Endothelial cell of umbilical vein (primary cell): ENCODE measurements at regions not wholly inside any gene's neighbourhood (a gene's known extent, or its start where the extent isn't known, plus 50 kb on each side); places are given as distances from the start of the nearest gene placed in this dataset.

Source experiments
- BruUV-seq: library from RNA; stranded (reverse); fragments of 400-500 nt; replicated peaks from 2 replicates; lab custom pipeline; 2021; lab: Mats Ljungman, UMichigan
- CTCF ChIA-PET: fragments of 300-600, 350-600 bp; sonication (Branson Sonifier 250); formaldehyde crosslinking; loops from one replicate; lab custom pipeline; 2021; ENCODE audit warnings: antibody characterized with exemption, inconsistent platforms; lab: Charles Lee
- POLR2A ChIA-PET: fragments of 300-600, 350-600 bp; sonication (Branson Sonifier 250); formaldehyde crosslinking; loops from one replicate; lab custom pipeline; 2021; ENCODE audit warnings: antibody characterized with exemption, inconsistent platforms; lab: Charles Lee
- DNase-seq: peaks from one replicate; pipeline ENCODE4 v3.0.0-alpha.2; 2011; ENCODE audit warnings: low read depth, low spot score
- FAIRE-seq: peaks from 2 replicates; lab custom pipeline; 2011; peaks lifted over from hg19 to GRCh38; lab: Jason Lieb, UNC
- H2AFZ ChIP-seq: 2 replicates; pipeline ENCODE4 v1.6.0; 2012; ENCODE audit warnings: low read depth, low read length, control low read depth, inconsistent platforms
- H3K27ac ChIP-seq: 2 replicates; pipeline ENCODE4 v1.5.1; 2011; ENCODE audit warnings: low read depth, mild to moderate bottlenecking, control low read depth, low read length, moderate library complexity; ENCODE audit not compliant: insufficient read depth
- H3K27me3 ChIP-seq, 2 experiments: 2 replicates each; pipeline versions ENCODE4 v1.6.0 to v1.6.1; 2011; ENCODE audit warnings: low read length in 2 of 2, mixed read lengths in 1 of 2; ENCODE audit not compliant: control insufficient read depth in 2 of 2, insufficient read depth in 2 of 2
- H3K36me3 ChIP-seq, 2 experiments: 2 replicates in 1 of 2; 3 replicates in 1 of 2; pipeline ENCODE4 v1.5.1; 2011; ENCODE audit warnings: low read length in 2 of 2, mild to moderate bottlenecking in 1 of 2, moderate library complexity in 1 of 2; ENCODE audit not compliant: control insufficient read depth in 2 of 2, insufficient read depth in 2 of 2; ENCODE audit errors: extremely low read depth in 1 of 2
- H3K4me1 ChIP-seq: 3 replicates; pipeline ENCODE4 v1.5.1; 2011; ENCODE audit warnings: mild to moderate bottlenecking, low read length; ENCODE audit not compliant: control insufficient read depth, insufficient read depth; ENCODE audit errors: extremely low read depth
- H3K4me2 ChIP-seq: 2 replicates; pipeline ENCODE4 v1.6.1; 2011; ENCODE audit warnings: low read length, control low read depth, mixed read lengths; ENCODE audit not compliant: insufficient read depth
- H3K4me3 ChIP-seq, 3 experiments: fragments of 200-600 bp in 1 of 3; sonication (generic), shearing (Covaris generic) in 1 of 3; replicated peaks in 1 of 3; 2 replicates each; pipeline ENCODE4 v1.5.1; 2011 to 2016; ENCODE audit warnings: control low read depth in 3 of 3, low read length in 3 of 3, mild to moderate bottlenecking in 2 of 3, inconsistent platforms in 1 of 3, low read depth in 1 of 3, moderate library complexity in 1 of 3; ENCODE audit not compliant: insufficient read depth in 1 of 3
- H3K79me2 ChIP-seq: 2 replicates; pipeline ENCODE4 v1.6.0; 2012; ENCODE audit warnings: low read length, inconsistent platforms; ENCODE audit not compliant: control insufficient read depth, insufficient read depth
- H3K9ac ChIP-seq: replicated peaks from 2 replicates; pipeline ENCODE3; 2011; ENCODE audit warnings: low read length, control low read depth; ENCODE audit not compliant: insufficient read depth; ENCODE audit errors: extremely low read depth
- H3K9me1 ChIP-seq: replicated peaks from 3 replicates; pipeline ENCODE4 v1.6.0; 2011; ENCODE audit warnings: mild to moderate bottlenecking, low read length; ENCODE audit not compliant: control insufficient read depth, insufficient read depth; ENCODE audit errors: extremely low read depth
- H3K9me3 ChIP-seq: replicated peaks from 2 replicates; pipeline ENCODE4 v1.5.1; 2012; ENCODE audit warnings: low read length, inconsistent platforms; ENCODE audit not compliant: control insufficient read depth, insufficient read depth
- H4K20me1 ChIP-seq: replicated peaks from 2 replicates; pipeline ENCODE3; 2011; ENCODE audit warnings: mild to moderate bottlenecking, low read length; ENCODE audit not compliant: control insufficient read depth, insufficient read depth; ENCODE audit errors: extremely low read depth
- CTCF ChIP-seq, 2 donors: IDR thresholded peaks; 1 replicate in 1 of 2; 2 replicates in 1 of 2; pipeline ENCODE4 v1.5.1; 2011; ENCODE audit warnings: low read length in 2 of 2, mild to moderate bottlenecking in 2 of 2, moderate library complexity in 2 of 2, control low read depth in 1 of 2, inconsistent platforms in 1 of 2, low read depth in 1 of 2; ENCODE audit not compliant: insufficient read depth in 1 of 2; ENCODE audit errors: extremely low read depth in 1 of 2
- EZH2 ChIP-seq: IDR thresholded peaks from 2 replicates; pipeline ENCODE4 v1.6.1; 2012; ENCODE audit warnings: borderline replicate concordance, low read depth, mild to moderate bottlenecking, moderate library complexity, low read length, inconsistent platforms; ENCODE audit not compliant: severe bottlenecking
- FOS ChIP-seq: IDR thresholded peaks from 2 replicates; pipeline ENCODE4 v1.6.1; 2011; ENCODE audit warnings: mild to moderate bottlenecking, low read length, moderate library complexity, borderline replicate concordance; ENCODE audit not compliant: insufficient read depth
- GATA2 ChIP-seq: IDR thresholded peaks from 2 replicates; pipeline ENCODE4 v1.7.0; 2011; ENCODE audit warnings: low read depth, mild to moderate bottlenecking, moderate library complexity, mixed read lengths, low read length; ENCODE audit not compliant: insufficient read length, insufficient read depth
- JUN ChIP-seq: IDR thresholded peaks from 2 replicates; pipeline ENCODE4 v1.6.1; 2011; ENCODE audit warnings: borderline replicate concordance, low read depth; ENCODE audit not compliant: insufficient read length, insufficient read depth
- MAX ChIP-seq: IDR thresholded peaks from 2 replicates; pipeline ENCODE4 v1.6.1; 2011; ENCODE audit not compliant: insufficient read depth, insufficient read length
- MYC ChIP-seq: IDR thresholded peaks from one replicate; pipeline ENCODE4 v1.6.1; 2011; ENCODE audit warnings: mild to moderate bottlenecking, low read depth, low read length
- POLR2A ChIP-seq: IDR thresholded peaks from 2 replicates; pipeline ENCODE4 v1.6.1; 2012; ENCODE audit warnings: low read depth, mild to moderate bottlenecking, control low read depth, low read length
- POLR2AphosphoS5 ChIP-seq: IDR thresholded peaks from 2 replicates; pipeline ENCODE4 v1.6.1; 2012; ENCODE audit warnings: low read depth, mild to moderate bottlenecking, control low read depth, low read length, moderate library complexity; ENCODE audit not compliant: insufficient read depth
- dilution Hi-C: fragments of 300-500 bp; cut with MboI; formaldehyde crosslinking; loops from one replicate; pipeline ENCODE4 v1.15.0; 2019; ENCODE audit warnings: low sequenced_read_pairs; ENCODE audit not compliant: extremely low pct_ligation_motif_present
- intact Hi-C: fragments of 100-400 bp; cut with micrococcal nuclease; formaldehyde crosslinking; loops from one replicate; pipeline ENCODE4 v1.10.0; 2022

- POLR2A ChIA-PET, result no interaction called here
- Histone ChIP-seq H4K20me1 (no peaks in the 10 kb centered on the region), H3K27me3 (no peaks in the 10 kb centered on the region), H3K4me1 (no peaks in the 10 kb centered on the region), H3K27ac (no peak overlapping the region), H3K36me3 (no peaks in the 10 kb centered on the region), H3K9ac (no peak overlapping the region), H3K9me3 (no peaks in the 10 kb centered on the region), H3K9me1 (no peaks in the 10 kb centered on the region), H3K4me3 (no peak overlapping the region), H3K4me2 (no peak overlapping the region), H2AFZ (no peak overlapping the region), H3K79me2 (no peaks in the 10 kb centered on the region)
- DNase-seq (no peak), FAIRE-seq (no peak)
- no TSS peak for BruUV-seq
- CTCF ChIA-PET, result no interaction called here
- dilution Hi-C loops, result no loop called here
- intact Hi-C loops, result no loop called here
- TF ChIP-seq MAX (no peak), GATA2 (no peak), POLR2A (no peak), JUN (no peak), MYC (no peak), EZH2 (no peak), FOS (no peak), POLR2AphosphoS5 (no peak), CTCF (IDR thresholded peaks at IDR 0.05; ENCODE audit: extremely low read depth in 1 of 2, insufficient read depth in 1 of 2, low read depth in 1 of 2, low read length in 2 of 2) (no peak)
These were observed 192.5 kb upstream of the CLNK start for GRCh38 chr4:10877076-10877475.
